GM23338 (cell line): ENCODE measurements at regions not wholly inside any gene's neighbourhood (a gene's known extent, or its start where the extent isn't known, plus 50 kb on each side); places are given as distances from the start of the nearest gene placed in this dataset.

Experiments used
- CREB1 ChIP-seq: fragments of 250-450 bp; sonication (Bioruptor Pico); IDR thresholded peaks from 2 replicates; pipeline ENCODE4 v1.5.0; 2020; ENCODE audit warnings: low read depth, mild to moderate bottlenecking, moderate library complexity
- EZH2 ChIP-seq: fragments of 200-600 bp; sonication (generic); IDR thresholded peaks from one replicate; pipeline ENCODE4 v1.8.0; 2017; ENCODE audit warnings: antibody characterized with exemption, mild to moderate bottlenecking, low read depth; ENCODE audit not compliant: unreplicated experiment
- EZH2phosphoT487 ChIP-seq: fragments of 200-600 bp; sonication (generic); IDR thresholded peaks from one replicate; pipeline ENCODE4 v1.8.1; 2018; ENCODE audit warnings: antibody characterized with exemption; ENCODE audit not compliant: unreplicated experiment
- NANOG ChIP-seq: IDR thresholded peaks from 2 replicates; pipeline ENCODE4 v1.6.1; 2016; ENCODE audit warnings: antibody characterized with exemption, borderline replicate concordance
- POLR2AphosphoS5 ChIP-seq: IDR thresholded peaks from 2 replicates; pipeline ENCODE4 v1.6.1; 2016; ENCODE audit warnings: antibody characterized with exemption, low read depth
- REST ChIP-seq: IDR thresholded peaks from one replicate; pipeline ENCODE4 v1.6.1; 2018; ENCODE audit warnings: antibody characterized with exemption; ENCODE audit not compliant: unreplicated experiment
- STAT1 ChIP-seq: IDR thresholded peaks from one replicate; pipeline ENCODE4 v1.6.1; 2016; ENCODE audit warnings: antibody characterized with exemption; ENCODE audit not compliant: unreplicated experiment
- ZNF331 ChIP-seq: fragments of 250-450 bp; sonication (Bioruptor Pico); IDR thresholded peaks from 2 replicates; pipeline ENCODE4 v1.5.0; 2020; ENCODE audit warnings: low read depth, mild to moderate bottlenecking, moderate library complexity
- TF ChIP-seq, protein P1 (sequence below), 2 experiments: fragments of 200-600 bp in 1 of 2; sonication (generic) in 1 of 2; conservative IDR thresholded peaks; 2 replicates each; pipeline versions ENCODE4 v1.5.1 to v1.6.1; 2016 to 2017; ENCODE audit warnings: antibody characterized with exemption in 2 of 2, low read depth in 2 of 2, mild to moderate bottlenecking in 2 of 2, moderate library complexity in 1 of 2
- TF ChIP-seq, protein P2 (sequence below): IDR thresholded peaks from 2 replicates; pipeline ENCODE4 v1.6.1; 2016; ENCODE audit warnings: antibody characterized with exemption
- TF ChIP-seq, protein P3 (sequence below): fragments of 250-450 bp; sonication (Bioruptor Pico); IDR thresholded peaks from 2 replicates; pipeline ENCODE4 v1.5.0; 2020; ENCODE audit warnings: mild to moderate bottlenecking, moderate library complexity

DNA sequence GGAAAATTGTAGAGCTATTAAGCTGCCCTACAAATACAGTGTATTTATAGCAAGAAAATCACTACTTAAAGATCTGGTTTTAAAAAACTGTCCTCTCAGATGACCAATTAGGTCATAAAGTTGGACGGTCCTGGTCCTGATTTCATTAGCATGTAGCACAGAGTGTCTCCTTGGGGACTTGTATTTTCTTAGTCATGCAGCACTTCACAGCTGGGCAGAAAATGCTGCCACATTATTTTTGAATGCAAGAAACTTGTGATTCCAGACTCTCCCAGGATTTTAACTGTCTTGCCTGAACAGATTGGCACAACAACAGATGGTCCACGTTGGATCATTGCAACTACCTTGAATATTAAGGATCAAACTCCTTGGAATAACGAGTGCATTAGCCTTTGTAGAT lies 348.1 kb upstream of the SGCD start:
- TF ChIP-seq, protein P1, sequence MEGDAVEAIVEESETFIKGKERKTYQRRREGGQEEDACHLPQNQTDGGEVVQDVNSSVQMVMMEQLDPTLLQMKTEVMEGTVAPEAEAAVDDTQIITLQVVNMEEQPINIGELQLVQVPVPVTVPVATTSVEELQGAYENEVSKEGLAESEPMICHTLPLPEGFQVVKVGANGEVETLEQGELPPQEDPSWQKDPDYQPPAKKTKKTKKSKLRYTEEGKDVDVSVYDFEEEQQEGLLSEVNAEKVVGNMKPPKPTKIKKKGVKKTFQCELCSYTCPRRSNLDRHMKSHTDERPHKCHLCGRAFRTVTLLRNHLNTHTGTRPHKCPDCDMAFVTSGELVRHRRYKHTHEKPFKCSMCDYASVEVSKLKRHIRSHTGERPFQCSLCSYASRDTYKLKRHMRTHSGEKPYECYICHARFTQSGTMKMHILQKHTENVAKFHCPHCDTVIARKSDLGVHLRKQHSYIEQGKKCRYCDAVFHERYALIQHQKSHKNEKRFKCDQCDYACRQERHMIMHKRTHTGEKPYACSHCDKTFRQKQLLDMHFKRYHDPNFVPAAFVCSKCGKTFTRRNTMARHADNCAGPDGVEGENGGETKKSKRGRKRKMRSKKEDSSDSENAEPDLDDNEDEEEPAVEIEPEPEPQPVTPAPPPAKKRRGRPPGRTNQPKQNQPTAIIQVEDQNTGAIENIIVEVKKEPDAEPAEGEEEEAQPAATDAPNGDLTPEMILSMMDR (conservative IDR thresholded peaks at IDR 0.05; ENCODE audit: low read depth in 2 of 2) = no peak
- TF ChIP-seq EZH2phosphoT487 (no peak), REST (no peak), ZNF331 (no peak), CREB1 (no peak), POLR2AphosphoS5 (no peak), EZH2 (no peak), NANOG (no peak), STAT1 (no peak)
- TF ChIP-seq, protein P2, sequence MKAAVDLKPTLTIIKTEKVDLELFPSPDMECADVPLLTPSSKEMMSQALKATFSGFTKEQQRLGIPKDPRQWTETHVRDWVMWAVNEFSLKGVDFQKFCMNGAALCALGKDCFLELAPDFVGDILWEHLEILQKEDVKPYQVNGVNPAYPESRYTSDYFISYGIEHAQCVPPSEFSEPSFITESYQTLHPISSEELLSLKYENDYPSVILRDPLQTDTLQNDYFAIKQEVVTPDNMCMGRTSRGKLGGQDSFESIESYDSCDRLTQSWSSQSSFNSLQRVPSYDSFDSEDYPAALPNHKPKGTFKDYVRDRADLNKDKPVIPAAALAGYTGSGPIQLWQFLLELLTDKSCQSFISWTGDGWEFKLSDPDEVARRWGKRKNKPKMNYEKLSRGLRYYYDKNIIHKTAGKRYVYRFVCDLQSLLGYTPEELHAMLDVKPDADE = no peak
- TF ChIP-seq, protein P3, sequence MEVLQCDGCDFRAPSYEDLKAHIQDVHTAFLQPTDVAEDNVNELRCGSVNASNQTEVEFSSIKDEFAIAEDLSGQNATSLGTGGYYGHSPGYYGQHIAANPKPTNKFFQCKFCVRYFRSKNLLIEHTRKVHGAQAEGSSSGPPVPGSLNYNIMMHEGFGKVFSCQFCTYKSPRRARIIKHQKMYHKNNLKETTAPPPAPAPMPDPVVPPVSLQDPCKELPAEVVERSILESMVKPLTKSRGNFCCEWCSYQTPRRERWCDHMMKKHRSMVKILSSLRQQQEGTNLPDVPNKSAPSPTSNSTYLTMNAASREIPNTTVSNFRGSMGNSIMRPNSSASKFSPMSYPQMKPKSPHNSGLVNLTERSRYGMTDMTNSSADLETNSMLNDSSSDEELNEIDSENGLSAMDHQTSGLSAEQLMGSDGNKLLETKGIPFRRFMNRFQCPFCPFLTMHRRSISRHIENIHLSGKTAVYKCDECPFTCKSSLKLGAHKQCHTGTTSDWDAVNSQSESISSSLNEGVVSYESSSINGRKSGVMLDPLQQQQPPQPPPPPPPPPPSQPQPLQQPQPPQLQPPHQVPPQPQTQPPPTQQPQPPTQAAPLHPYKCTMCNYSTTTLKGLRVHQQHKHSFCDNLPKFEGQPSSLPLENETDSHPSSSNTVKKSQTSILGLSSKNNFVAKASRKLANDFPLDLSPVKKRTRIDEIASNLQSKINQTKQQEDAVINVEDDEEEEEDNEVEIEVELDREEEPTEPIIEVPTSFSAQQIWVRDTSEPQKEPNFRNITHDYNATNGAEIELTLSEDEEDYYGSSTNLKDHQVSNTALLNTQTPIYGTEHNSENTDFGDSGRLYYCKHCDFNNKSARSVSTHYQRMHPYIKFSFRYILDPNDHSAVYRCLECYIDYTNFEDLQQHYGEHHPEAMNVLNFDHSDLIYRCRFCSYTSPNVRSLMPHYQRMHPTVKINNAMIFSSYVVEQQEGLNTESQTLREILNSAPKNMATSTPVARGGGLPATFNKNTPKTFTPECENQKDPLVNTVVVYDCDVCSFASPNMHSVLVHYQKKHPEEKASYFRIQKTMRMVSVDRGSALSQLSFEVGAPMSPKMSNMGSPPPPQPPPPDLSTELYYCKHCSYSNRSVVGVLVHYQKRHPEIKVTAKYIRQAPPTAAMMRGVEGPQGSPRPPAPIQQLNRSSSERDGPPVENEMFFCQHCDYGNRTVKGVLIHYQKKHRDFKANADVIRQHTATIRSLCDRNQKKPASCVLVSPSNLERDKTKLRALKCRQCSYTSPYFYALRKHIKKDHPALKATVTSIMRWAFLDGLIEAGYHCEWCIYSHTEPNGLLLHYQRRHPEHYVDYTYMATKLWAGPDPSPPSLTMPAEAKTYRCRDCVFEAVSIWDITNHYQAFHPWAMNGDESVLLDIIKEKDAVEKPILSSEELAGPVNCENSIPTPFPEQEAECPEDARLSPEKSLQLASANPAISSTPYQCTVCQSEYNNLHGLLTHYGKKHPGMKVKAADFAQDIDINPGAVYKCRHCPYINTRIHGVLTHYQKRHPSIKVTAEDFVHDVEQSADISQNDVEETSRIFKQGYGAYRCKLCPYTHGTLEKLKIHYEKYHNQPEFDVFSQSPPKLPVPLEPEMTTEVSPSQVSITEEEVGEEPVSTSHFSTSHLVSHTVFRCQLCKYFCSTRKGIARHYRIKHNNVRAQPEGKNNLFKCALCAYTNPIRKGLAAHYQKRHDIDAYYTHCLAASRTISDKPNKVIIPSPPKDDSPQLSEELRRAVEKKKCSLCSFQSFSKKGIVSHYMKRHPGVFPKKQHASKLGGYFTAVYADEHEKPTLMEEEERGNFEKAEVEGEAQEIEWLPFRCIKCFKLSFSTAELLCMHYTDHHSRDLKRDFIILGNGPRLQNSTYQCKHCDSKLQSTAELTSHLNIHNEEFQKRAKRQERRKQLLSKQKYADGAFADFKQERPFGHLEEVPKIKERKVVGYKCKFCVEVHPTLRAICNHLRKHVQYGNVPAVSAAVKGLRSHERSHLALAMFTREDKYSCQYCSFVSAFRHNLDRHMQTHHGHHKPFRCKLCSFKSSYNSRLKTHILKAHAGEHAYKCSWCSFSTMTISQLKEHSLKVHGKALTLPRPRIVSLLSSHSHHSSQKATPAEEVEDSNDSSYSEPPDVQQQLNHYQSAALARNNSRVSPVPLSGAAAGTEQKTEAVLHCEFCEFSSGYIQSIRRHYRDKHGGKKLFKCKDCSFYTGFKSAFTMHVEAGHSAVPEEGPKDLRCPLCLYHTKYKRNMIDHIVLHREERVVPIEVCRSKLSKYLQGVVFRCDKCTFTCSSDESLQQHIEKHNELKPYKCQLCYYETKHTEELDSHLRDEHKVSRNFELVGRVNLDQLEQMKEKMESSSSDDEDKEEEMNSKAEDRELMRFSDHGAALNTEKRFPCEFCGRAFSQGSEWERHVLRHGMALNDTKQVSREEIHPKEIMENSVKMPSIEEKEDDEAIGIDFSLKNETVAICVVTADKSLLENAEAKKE = no peak
